Peyer's patch (tissue), 4 donors: ENCODE measurements at regions not wholly inside any gene's neighbourhood (a gene's known extent, or its start where the extent isn't known, plus 50 kb on each side); places are given as distances from the start of the nearest gene placed in this dataset.
A peak's percentile ranks its signal among the peaks of the same experiment; 100 is the strongest.

ENCODE experiments used
- CTCF ChIP-seq, 6 experiments: fragments of 450-650 bp in 4 of 6; fragments of 200-600 bp in 2 of 6; sonication (generic) in 1 of 6; IDR thresholded peaks; one replicate each; pipeline ENCODE4 v1.5.1; 2017 to 2019; ENCODE audit warnings: antibody characterized with exemption in 6 of 6, mild to moderate bottlenecking in 3 of 6, moderate library complexity in 1 of 6
- POLR2A ChIP-seq, 2 donors: fragments of 450-650 bp; IDR thresholded peaks; one replicate each; pipeline ENCODE4 v1.5.1; 2017; ENCODE audit warnings: antibody characterized with exemption in 2 of 2, mild to moderate bottlenecking in 2 of 2, moderate library complexity in 2 of 2

GRCh38 chr11:128324531-128325141 is 262.7 kb downstream of the ETS1 start:
- TF ChIP-seq CTCF (IDR thresholded peaks at IDR 0.05) (no peak), POLR2A (IDR thresholded peaks at IDR 0.05) (peak; percentile 15 to 54)
